H1 (cell line): ENCODE measurements at regions not wholly inside any gene's neighbourhood (a gene's known extent, or its start where the extent isn't known, plus 50 kb on each side); places are given as distances from the start of the nearest gene placed in this dataset.

ENCODE experiments used
- CTCF ChIA-PET: fragments of 300-600 bp; sonication (Branson Sonifier 250); formaldehyde crosslinking; loops from one replicate; lab custom pipeline; 2021; ENCODE audit not compliant: partially characterized antibody; lab: Charles Lee
- POLR2A ChIA-PET: fragments of 300-600 bp; sonication (Branson Sonifier 250); formaldehyde crosslinking; loops from one replicate; lab custom pipeline; 2021; ENCODE audit warnings: inconsistent platforms; ENCODE audit not compliant: partially characterized antibody; lab: Charles Lee
- DNase-seq, 2 experiments: peaks; one replicate each; pipeline versions ENCODE4 v3.0.0 to v3.0.0-alpha.2; 2010 to 2022; ENCODE audit warnings: low spot score in 2 of 2, low read depth in 1 of 2, mixed read lengths in 1 of 2
- FAIRE-seq: peaks from 2 replicates; lab custom pipeline; 2011; peaks lifted over from hg19 to GRCh38; lab: Jason Lieb, UNC
- H2AFZ ChIP-seq: 2 replicates; pipeline ENCODE4 v1.8.1; 2012; ENCODE audit warnings: low read length, inconsistent platforms
- H2AK5ac ChIP-seq: 2 replicates; pipeline ENCODE4 v1.6.1; 2013; ENCODE audit warnings: low read depth, low read length
- H2BK120ac ChIP-seq: replicated peaks from 2 replicates; pipeline ENCODE3; 2013; ENCODE audit warnings: low read depth, low read length, inconsistent platforms
- H2BK12ac ChIP-seq: 2 replicates; pipeline ENCODE4 v1.6.1; 2013; ENCODE audit warnings: low read depth, low read length
- H2BK15ac ChIP-seq: 2 replicates; pipeline ENCODE4 v1.6.1; 2013; ENCODE audit warnings: low read length
- H2BK20ac ChIP-seq: 2 replicates; pipeline ENCODE4 v1.6.1; 2013; ENCODE audit warnings: low read length
- H2BK5ac ChIP-seq: 2 replicates; pipeline ENCODE4 v1.6.1; 2013; ENCODE audit warnings: low read depth, low read length
- H3K14ac ChIP-seq: 2 replicates; pipeline ENCODE4 v1.6.1; 2013; ENCODE audit warnings: inconsistent platforms; ENCODE audit not compliant: insufficient read length
- H3K18ac ChIP-seq: 2 replicates; pipeline ENCODE4 v1.6.1; 2013; ENCODE audit warnings: low read length; ENCODE audit errors: extremely low read depth
- H3K23ac ChIP-seq: 2 replicates; pipeline ENCODE4 v1.6.1; 2013; ENCODE audit warnings: inconsistent platforms; ENCODE audit not compliant: insufficient read length
- H3K23me2 ChIP-seq: 2 replicates; pipeline ENCODE4 v1.6.1; 2013; ENCODE audit warnings: low read depth, low read length
- H3K27ac ChIP-seq: 2 replicates; pipeline ENCODE4 v1.6.1; 2011; ENCODE audit warnings: low read depth, low read length, inconsistent platforms
- H3K27me3 ChIP-seq, 4 experiments: replicated peaks in 1 of 4; 1 replicate in 1 of 4; 2 replicates in 3 of 4; pipeline versions ENCODE4 v1.6.1 to v1.8.1; 2011 to 2013; ENCODE audit warnings: low read length in 3 of 4, mild to moderate bottlenecking in 3 of 4, inconsistent platforms in 2 of 4, mixed read lengths in 2 of 4, moderate library complexity in 1 of 4; ENCODE audit not compliant: control insufficient read depth in 3 of 4, insufficient read depth in 3 of 4; ENCODE audit errors: extremely low read depth in 1 of 4
- H3K36me3 ChIP-seq, 4 experiments: 2 replicates each; pipeline versions ENCODE4 v1.6.1 to v1.8.1; 2011 to 2013; ENCODE audit warnings: mild to moderate bottlenecking in 4 of 4, low read length in 3 of 4, moderate library complexity in 2 of 4, control low read depth in 1 of 4, inconsistent platforms in 1 of 4; ENCODE audit not compliant: insufficient read depth in 4 of 4, control insufficient read depth in 2 of 4
- H3K4ac ChIP-seq: replicated peaks from 2 replicates; pipeline ENCODE3; 2013; ENCODE audit warnings: low read length, low read depth, mixed read lengths, inconsistent platforms; ENCODE audit not compliant: insufficient read length
- H3K4me1 ChIP-seq, 4 experiments: replicated peaks in 1 of 4; 1 replicate in 1 of 4; 2 replicates in 3 of 4; pipeline versions ENCODE4 v1.6.1 to v1.8.1; 2011 to 2013; ENCODE audit warnings: low read length in 3 of 4, inconsistent platforms in 2 of 4, mixed read lengths in 1 of 4; ENCODE audit not compliant: insufficient read depth in 4 of 4, control insufficient read depth in 3 of 4
- H3K4me2 ChIP-seq, 2 experiments: 2 replicates each; pipeline versions ENCODE4 v1.6.1 to v1.8.1; 2011 to 2013; ENCODE audit warnings: low read depth in 2 of 2, low read length in 2 of 2, control low read depth in 1 of 2, inconsistent platforms in 1 of 2, mild to moderate bottlenecking in 1 of 2; ENCODE audit not compliant: insufficient read depth in 1 of 2
- H3K4me3 ChIP-seq, 4 experiments: fragments of 200-600, 300-600 bp in 1 of 4; sonication (generic), shearing (Covaris generic), sonication (Bioruptor Twin) in 1 of 4; 2 replicates each; pipeline versions ENCODE4 v1.5.1 to v1.8.1; 2011 to 2016; ENCODE audit warnings: low read length in 4 of 4, low read depth in 3 of 4, control low read depth in 2 of 4, inconsistent platforms in 2 of 4, mild to moderate bottlenecking in 2 of 4, mixed read lengths in 1 of 4, moderate library complexity in 1 of 4; ENCODE audit not compliant: insufficient read depth in 2 of 4; ENCODE audit errors: extremely low read depth in 1 of 4
- H3K56ac ChIP-seq: replicated peaks from 2 replicates; pipeline ENCODE3; 2013; ENCODE audit warnings: low read depth, mild to moderate bottlenecking, mixed read lengths, low read length, inconsistent platforms; ENCODE audit not compliant: insufficient read length
- H3K79me1 ChIP-seq: 2 replicates; pipeline ENCODE4 v1.6.1; 2013; ENCODE audit warnings: low read depth, low read length, control low read depth
- H3K79me2 ChIP-seq, 2 experiments: 2 replicates each; pipeline versions ENCODE4 v1.6.1 to v1.8.1; 2012 to 2013; ENCODE audit warnings: low read length in 2 of 2, mild to moderate bottlenecking in 2 of 2, inconsistent platforms in 1 of 2; ENCODE audit not compliant: insufficient read depth in 2 of 2, control insufficient read depth in 1 of 2
- H3K9ac ChIP-seq, 4 experiments: replicated peaks in 1 of 4; 1 replicate in 1 of 4; 2 replicates in 3 of 4; pipeline versions ENCODE4 v1.6.1 to v1.8.1; 2011 to 2013; ENCODE audit warnings: low read depth in 3 of 4, low read length in 3 of 4, control low read depth in 2 of 4, mild to moderate bottlenecking in 2 of 4, moderate library complexity in 2 of 4, inconsistent platforms in 1 of 4; ENCODE audit errors: extremely low read depth in 1 of 4
- H3K9me3 ChIP-seq, 2 experiments: 2 replicates each; pipeline versions ENCODE4 v1.6.1 to v1.8.1; 2012 to 2013; ENCODE audit warnings: mild to moderate bottlenecking in 2 of 2, moderate library complexity in 2 of 2, control low read depth in 1 of 2, inconsistent platforms in 1 of 2, low read depth in 1 of 2, low read length in 1 of 2, mixed read lengths in 1 of 2; ENCODE audit not compliant: insufficient read depth in 2 of 2
- H4K20me1 ChIP-seq, 2 experiments: replicated peaks in 1 of 2; 2 replicates each; pipeline versions ENCODE3 to v1.8.1; 2011 to 2013; ENCODE audit warnings: inconsistent platforms in 2 of 2, low read length in 2 of 2, mild to moderate bottlenecking in 1 of 2; ENCODE audit not compliant: insufficient read depth in 2 of 2, control insufficient read depth in 1 of 2
- H4K5ac ChIP-seq: 2 replicates; pipeline ENCODE4 v1.6.1; 2013; ENCODE audit warnings: low read length, low read depth, mixed read lengths, inconsistent platforms; ENCODE audit not compliant: insufficient read length
- H4K8ac ChIP-seq: 2 replicates; pipeline ENCODE4 v1.8.0; 2013; ENCODE audit warnings: mild to moderate bottlenecking, moderate library complexity, low read length, inconsistent platforms; ENCODE audit not compliant: insufficient read depth; ENCODE audit errors: extremely low read depth
- H4K91ac ChIP-seq: replicated peaks from 2 replicates; pipeline ENCODE3; 2013; ENCODE audit warnings: low read length, mixed read lengths, inconsistent platforms; ENCODE audit not compliant: insufficient read length
- ASH2L ChIP-seq: fragments of 200-600, 300-600 bp; sonication (generic); IDR thresholded peaks from one replicate; pipeline ENCODE4 v1.7.1; 2017; ENCODE audit warnings: low read length
- ATF3 ChIP-seq: IDR thresholded peaks from 2 replicates; pipeline ENCODE4 v1.6.1; 2011; ENCODE audit warnings: low read depth, mild to moderate bottlenecking, low read length; ENCODE audit not compliant: insufficient read depth
- BCL11A ChIP-seq, 2 experiments: IDR thresholded peaks; one replicate each; pipeline ENCODE4 v1.6.1; 2011; ENCODE audit warnings: low read depth in 2 of 2, low read length in 2 of 2, mild to moderate bottlenecking in 2 of 2
- CHD1 ChIP-seq: IDR thresholded peaks from 2 replicates; pipeline ENCODE4 v1.6.1; 2012; ENCODE audit warnings: low read depth, low read length, improper control_type of control experiment
- CREB1 ChIP-seq: IDR thresholded peaks from 2 replicates; pipeline ENCODE4 v1.6.1; 2012; ENCODE audit warnings: inconsistent platforms
- EP300 ChIP-seq, 2 experiments: IDR thresholded peaks; 1 replicate in 1 of 2; 2 replicates in 1 of 2; pipeline ENCODE4 v1.6.1; 2011 to 2012; ENCODE audit warnings: low read depth in 2 of 2, low read length in 2 of 2, mild to moderate bottlenecking in 2 of 2, borderline replicate concordance in 1 of 2, inconsistent platforms in 1 of 2, moderate library complexity in 1 of 2
- HDAC2 ChIP-seq, 2 experiments: fragments of 300-600 bp in 1 of 2; sonication (generic) in 1 of 2; IDR thresholded peaks; 2 replicates each; pipeline ENCODE4 v1.6.1; 2011 to 2012; ENCODE audit warnings: low read depth in 2 of 2, low read length in 2 of 2, mild to moderate bottlenecking in 2 of 2, moderate library complexity in 2 of 2, borderline replicate concordance in 1 of 2, inconsistent platforms in 1 of 2
- JUN ChIP-seq: IDR thresholded peaks from 2 replicates; pipeline ENCODE4 v1.6.1; 2011; ENCODE audit warnings: low read depth, mild to moderate bottlenecking, improper control_type of control experiment, low read length
- JUND ChIP-seq: IDR thresholded peaks from 2 replicates; pipeline ENCODE4 v1.6.1; 2011; ENCODE audit warnings: mild to moderate bottlenecking, improper control_type of control experiment, low read length
- RBBP5 ChIP-seq: IDR thresholded peaks from 2 replicates; pipeline ENCODE4 v1.7.1; 2012; ENCODE audit warnings: low read depth, mild to moderate bottlenecking, inconsistent platforms, low read length, moderate library complexity, borderline replicate concordance
- SRF ChIP-seq: IDR thresholded peaks from 2 replicates; pipeline ENCODE4 v1.6.1; 2011; ENCODE audit warnings: mild to moderate bottlenecking, low read depth, low read length, moderate library complexity
- WGBS, 2 experiments: shearing (Covaris generic) in 1 of 2; methylation state at CpG; one replicate each; pipeline versions ENCODE4 v1.1.6 to v1.1.7; 2013 to 2015; ENCODE audit warnings: low lambda C conversion rate in 2 of 2, mixed read lengths in 2 of 2, inconsistent platforms in 1 of 2, low coverage in 1 of 2, missing lambda C conversion rate in 1 of 2; ENCODE audit not compliant: insufficient replicate concordance in 2 of 2, insufficient coverage in 1 of 2, insufficient read length in 1 of 2; ENCODE audit errors: extremely low coverage in 1 of 2, missing lambda C conversion rate in 1 of 2; 5-methylcytosine and 5-hydroxymethylcytosine counted together

DNA sequence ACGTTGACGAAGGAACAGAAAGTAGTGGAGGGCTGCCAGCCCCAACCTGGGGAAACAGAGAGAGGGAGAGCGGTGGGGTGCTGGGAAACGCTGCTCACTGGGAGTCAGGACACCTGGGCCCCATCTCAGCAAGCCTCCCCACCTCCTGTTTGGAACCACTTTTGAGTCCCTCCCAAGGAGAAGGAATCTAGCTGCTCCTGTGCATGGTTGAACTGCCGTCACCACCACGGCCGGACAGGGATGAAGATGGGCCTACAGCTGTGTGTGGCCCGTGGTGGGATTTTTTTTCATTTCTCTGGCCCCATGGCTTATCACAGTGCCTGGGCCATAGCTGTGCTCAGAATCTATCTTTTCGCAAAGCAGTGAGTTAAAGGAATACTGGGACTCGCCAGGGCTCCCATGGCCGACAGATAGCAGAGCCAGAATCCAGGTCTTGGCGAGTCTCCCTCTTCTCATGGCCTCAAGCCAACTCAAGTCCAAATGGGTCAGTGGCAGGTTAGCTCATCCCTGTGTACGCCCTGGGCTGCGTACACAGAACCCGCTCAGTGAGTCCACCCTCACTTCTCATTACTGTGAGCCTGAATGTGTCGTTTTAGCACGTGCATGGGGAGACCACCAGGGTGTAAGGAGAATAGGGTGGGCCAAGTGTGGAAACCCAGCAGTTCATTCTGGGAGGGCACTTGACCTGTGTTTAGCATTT is 271.2 kb downstream of the FAM43A start:
- Histone ChIP-seq H3K4me1 (peaks cover 0 to 3% (median under 1%) of the 10 kb centered on the region in 4 experiments; a peak in 2 of 7 replicates), H3K14ac (no peak overlapping the region), H4K8ac (no peak overlapping the region), H3K18ac (no peak overlapping the region), H3K27me3 (no peaks in the 10 kb centered on the region; a peak in 1 of 7 replicates), H3K9me3 (no peaks in the 10 kb centered on the region), H2BK5ac (no peak overlapping the region)
- no peak for DNase-seq
- TF ChIP-seq BCL11A (IDR thresholded peaks at IDR 0.05; ENCODE audit: low read depth in 2 of 2, low read length in 2 of 2), result no peak
- no peak for TF ChIP-seq HDAC2 (IDR thresholded peaks at IDR 0.05; ENCODE audit: borderline replicate concordance in 1 of 2, low read depth in 2 of 2, low read length in 2 of 2)
- no peak for TF ChIP-seq ASH2L
- TF ChIP-seq CHD1, result no peak
- TF ChIP-seq RBBP5, result no peak
- TF ChIP-seq JUND, result no peak
- no peak for TF ChIP-seq CREB1
- TF ChIP-seq EP300 (IDR thresholded peaks at IDR 0.05; ENCODE audit: borderline replicate concordance in 1 of 2, low read depth in 2 of 2, low read length in 2 of 2), result no peak
- TF ChIP-seq ATF3, result no peak
- no peak for TF ChIP-seq JUN
- TF ChIP-seq SRF, result no peak
- TF ChIP-seq, all 59 proteins: peak for 0
- H2AFZ ChIP-seq, result no peak overlapping the region
- H3K79me1 ChIP-seq, result no peaks in the 10 kb centered on the region
- H2BK15ac ChIP-seq, result no peak overlapping the region
- no peak overlapping the region for H3K56ac ChIP-seq
- no peaks in the 10 kb centered on the region for H3K23me2 ChIP-seq
- H3K4me2 ChIP-seq, result no peak overlapping the region
- no peaks in the 10 kb centered on the region for H3K36me3 ChIP-seq
- no peak overlapping the region for H3K4me3 ChIP-seq
- ChIA-PET POLR2A (interaction anchor here (1.2 to 1.4 kb wide), 2 partner anchors 10 to 13 kb away, joined by 3 read pairs; no protein-coding TSS in a partner anchor), CTCF (interaction anchor here (0.6 to 1.6 kb wide), 10 partner anchors 9 to 274 kb away, joined by 3 to 7 read pairs (median 3); no protein-coding TSS in a partner anchor)
- no peak for FAIRE-seq
- no peak overlapping the region for H4K5ac ChIP-seq
- no peak overlapping the region for H3K23ac ChIP-seq
- no peak overlapping the region for H3K27ac ChIP-seq
- no peak overlapping the region for H2AK5ac ChIP-seq
- H4K91ac ChIP-seq, result no peak overlapping the region
- WGBS, 2 experiments, result 87% methylated on average over 17 of the region's 17 CpGs; no CpG with 5 or more reads in 1 of the 2 experiments
- H3K79me2 ChIP-seq, result no peaks in the 10 kb centered on the region
- H2BK12ac ChIP-seq, result no peak overlapping the region
- H2BK20ac ChIP-seq, result no peak overlapping the region
- H4K20me1 ChIP-seq, result no peaks in the 10 kb centered on the region
- no peak overlapping the region for H2BK120ac ChIP-seq
- H3K9ac ChIP-seq, result no peak overlapping the region
- H3K4ac ChIP-seq, result peak overlapping the region; percentile 14
